Transverse colon (tissue), 4 donors: ENCODE measurements at regions not wholly inside any gene's neighbourhood (a gene's known extent, or its start where the extent isn't known, plus 50 kb on each side); places are given as distances from the start of the nearest gene placed in this dataset.

Experiments
- DNase-seq: peaks from one replicate; pipeline ENCODE4 v3.0.0-alpha.2; 2019
- H3K27ac ChIP-seq, 4 donors: fragments of 200-600 bp; sonication (generic); 2 replicates each; pipeline ENCODE4 v1.5.1; 2016 to 2018; ENCODE audit warnings: inconsistent platforms in 4 of 4
- H3K27me3 ChIP-seq: fragments of 200-600 bp; sonication (generic); 2 replicates; pipeline ENCODE4 v1.5.1; 2017; ENCODE audit warnings: inconsistent platforms
- H3K36me3 ChIP-seq, 4 donors: fragments of 200-600 bp; sonication (generic); 2 replicates each; pipeline ENCODE4 v1.5.1; 2017 to 2019; ENCODE audit warnings: inconsistent platforms in 4 of 4
- H3K4me1 ChIP-seq, 4 donors: fragments of 200-600 bp; sonication (generic); 2 replicates each; pipeline ENCODE4 v1.5.1; 2017 to 2020; ENCODE audit warnings: inconsistent platforms in 4 of 4
- H3K4me3 ChIP-seq, 4 donors: fragments of 200-600 bp; sonication (generic); 1 replicate in 1 of 4; 2 replicates in 3 of 4; pipeline versions ENCODE4 v1.5.1 to v1.6.1; 2017 to 2019; ENCODE audit warnings: inconsistent platforms in 4 of 4
- H3K9me3 ChIP-seq, 2 donors: fragments of 200-600 bp; sonication (generic); 2 replicates each; pipeline ENCODE4 v1.5.1; 2017 to 2019; ENCODE audit warnings: inconsistent platforms in 2 of 2
- CTCF ChIP-seq, 5 experiments: fragments of 200-600 bp in 3 of 5; fragments of 450-650 bp in 2 of 5; sonication (generic) in 3 of 5; IDR thresholded peaks; 1 replicate in 2 of 5; 2 replicates in 3 of 5; pipeline ENCODE4 v1.5.1; 2016 to 2017; ENCODE audit warnings: antibody characterized with exemption in 5 of 5, inconsistent platforms in 3 of 5, mild to moderate bottlenecking in 2 of 5, moderate library complexity in 1 of 5
- EP300 ChIP-seq: sonication (generic); formaldehyde crosslinking; IDR thresholded peaks from one replicate; pipeline ENCODE4 v1.6.1; 2017; ENCODE audit warnings: antibody characterized with exemption, low read depth
- POLR2A ChIP-seq: fragments of 450-650 bp; IDR thresholded peaks from one replicate; pipeline ENCODE4 v1.6.1; 2016; ENCODE audit warnings: antibody characterized with exemption, mild to moderate bottlenecking, moderate library complexity
- POLR2AphosphoS5 ChIP-seq, 3 donors: sonication (generic); formaldehyde crosslinking; IDR thresholded peaks; one replicate each; pipeline ENCODE4 v1.6.1; 2016; ENCODE audit warnings: antibody characterized with exemption in 3 of 3
- WGBS, 2 donors: methylation state at CpG; one replicate each; pipeline ENCODE4 v1.1.5; 2018; ENCODE audit warnings: low coverage in 1 of 2; 5-methylcytosine and 5-hydroxymethylcytosine counted together
- in situ Hi-C, 4 donors: fragments of 200-750 bp; cut with MboI; loops; one replicate each; pipeline versions ENCODE4 v1.15.0 to v1.15.1; 2017; ENCODE audit warnings: low sequenced_read_pairs in 3 of 4, low pct_ligation_motif_present in 1 of 4, low pct_unique_long_range_greater_than_20kb in 1 of 4
- intact Hi-C: fragments of 100-400 bp; cut with DNase I; formaldehyde crosslinking; loops from one replicate; pipeline ENCODE4 v1.15.1; 2023; ENCODE audit warnings: low total_unique reads

GRCh38 chrX:6386837-6387236 is 148.1 kb downstream of the VCX3A start:
- in situ Hi-C loops (no loop called here), intact Hi-C loops (loop anchor here (10.0 kb wide), 1 partner anchor 52 kb away; no protein-coding TSS in a partner anchor)

GRCh38 chrX:6384921-6385320 is 150.0 kb downstream of the VCX3A start:
- WGBS, 2 donors, result 40 to 71% methylated on average over 1 to 4 of the region's 4 CpGs
- no peaks in the 10 kb centered on the region for H3K27me3 ChIP-seq
- in situ Hi-C loops (no loop called here), intact Hi-C loops (loop anchor here (10.0 kb wide), 1 partner anchor 50 kb away; no protein-coding TSS in a partner anchor)
- H3K4me1 ChIP-seq, result no peaks in the 10 kb centered on the region
- no peak overlapping the region for H3K4me3 ChIP-seq
- H3K27ac ChIP-seq, result no peak overlapping the region
- DNase-seq, result no peak
- H3K36me3 ChIP-seq, result no peaks in the 10 kb centered on the region
- H3K9me3 ChIP-seq, result no peaks in the 10 kb centered on the region
- no peak for TF ChIP-seq POLR2A
- no peak for TF ChIP-seq EP300
- TF ChIP-seq POLR2AphosphoS5 (IDR thresholded peaks at IDR 0.05), result no peak
- TF ChIP-seq CTCF (IDR thresholded peaks at IDR 0.05), result no peak

More at GRCh38 chrX:6386837-6387236, 148.1 kb downstream of the VCX3A start:
- no peak overlapping the region for H3K4me3 ChIP-seq
- no peaks in the 10 kb centered on the region for H3K4me1 ChIP-seq
- no peaks in the 10 kb centered on the region for H3K36me3 ChIP-seq
- no peak for TF ChIP-seq POLR2AphosphoS5 (IDR thresholded peaks at IDR 0.05)
- no peak for TF ChIP-seq POLR2A
- no peak for TF ChIP-seq EP300
- TF ChIP-seq CTCF (IDR thresholded peaks at IDR 0.05), result no peak
- no peaks in the 10 kb centered on the region for H3K27me3 ChIP-seq
- DNase-seq, result no peak
- 57% methylated on average over 2 of the region's 2 CpGs; no CpG with 5 or more reads in 1 of the 2 donors for WGBS, 2 donors
- H3K27ac ChIP-seq, result no peak overlapping the region
- no peaks in the 10 kb centered on the region for H3K9me3 ChIP-seq

GRCh38 chrX:6384371-6384770 is 150.5 kb downstream of the VCX3A start:
- in situ Hi-C loops, result no loop called here
- intact Hi-C loops, result loop anchor here (10.0 kb wide), 1 partner anchor 50 kb away; no protein-coding TSS in a partner anchor
- 72% methylated on average over 6 of the region's 6 CpGs; no CpG with 5 or more reads in 1 of the 2 donors for WGBS, 2 donors
- no peak overlapping the region for H3K27ac ChIP-seq
- H3K36me3 ChIP-seq, result no peaks in the 10 kb centered on the region
- H3K9me3 ChIP-seq, result no peaks in the 10 kb centered on the region
- no peak for DNase-seq
- no peaks in the 10 kb centered on the region for H3K27me3 ChIP-seq
- no peak overlapping the region for H3K4me3 ChIP-seq
- H3K4me1 ChIP-seq, result no peaks in the 10 kb centered on the region
- TF ChIP-seq POLR2A (no peak), CTCF (IDR thresholded peaks at IDR 0.05) (no peak), EP300 (no peak), POLR2AphosphoS5 (IDR thresholded peaks at IDR 0.05) (no peak)

GRCh38 chrX:6383917-6384316 is 151.0 kb downstream of the VCX3A start:
- H3K4me3 ChIP-seq, result no peak overlapping the region
- intact Hi-C loops, result loop anchor here (10.0 kb wide), 1 partner anchor 49 kb away; no protein-coding TSS in a partner anchor
- TF ChIP-seq CTCF (IDR thresholded peaks at IDR 0.05), result no peak
- no peak for TF ChIP-seq POLR2A
- TF ChIP-seq POLR2AphosphoS5 (IDR thresholded peaks at IDR 0.05), result no peak
- no peak for TF ChIP-seq EP300
- H3K9me3 ChIP-seq, result no peaks in the 10 kb centered on the region
- H3K27me3 ChIP-seq, result no peaks in the 10 kb centered on the region
- H3K4me1 ChIP-seq, result no peaks in the 10 kb centered on the region
- in situ Hi-C loops, result no loop called here
- DNase-seq, result no peak
- 34% methylated on average over 5 of the region's 5 CpGs; no CpG with 5 or more reads in 1 of the 2 donors for WGBS, 2 donors
- no peak overlapping the region for H3K27ac ChIP-seq
- no peaks in the 10 kb centered on the region for H3K36me3 ChIP-seq
